Right lung (tissue), 2 donors: ENCODE measurements at regions not wholly inside any gene's neighbourhood (a gene's known extent, or its start where the extent isn't known, plus 50 kb on each side); places are given as distances from the start of the nearest gene placed in this dataset.
A peak's percentile ranks its signal among the peaks of the same experiment; 100 is the strongest.

Source experiments
- DNase-seq, 2 donors: peaks; one replicate each; pipeline ENCODE4 v3.0.0-alpha.2; 2013

- DNase-seq = peak; percentile 12 to 19
Measured at GRCh38 chr17:77735081-77735565, 223.4 kb upstream of the TNRC6C start.

GRCh38 chr17:77735566-77736198 is 222.8 kb upstream of the TNRC6C start:
- peak; percentile 82 to 86 for DNase-seq

GRCh38 chr17:77736199-77736585 is 222.3 kb upstream of the TNRC6C start:
- DNase-seq = peak in 1 of 2 donors; percentile 39

- DNase-seq = no peak
Measured at GRCh38 chr17:77736721-77737120, 221.8 kb upstream of the TNRC6C start.

GRCh38 chr17:77737442-77738265 is 220.8 kb upstream of the TNRC6C start:
- DNase-seq = no peak

GRCh38 chr17:77738751-77739531 is 219.6 kb upstream of the TNRC6C start:
- peak in 1 of 2 donors; percentile 23 for DNase-seq

GRCh38 chr17:77740481-77740880 is 218.0 kb upstream of the TNRC6C start:
- DNase-seq = no peak

GRCh38 chr17:77741109-77741508 is 217.4 kb upstream of the TNRC6C start:
- DNase-seq = no peak

GRCh38 chr17:77742579-77742978 is 215.9 kb upstream of the TNRC6C start:
- no peak for DNase-seq

- no peak for DNase-seq
Measured at GRCh38 chr17:77744066-77744988, 214.2 kb upstream of the TNRC6C start.

GRCh38 chr17:77745702-77746101 is 212.8 kb upstream of the TNRC6C start:
- no peak for DNase-seq

- no peak for DNase-seq
Measured at GRCh38 chr17:77746393-77746792, 212.1 kb upstream of the TNRC6C start.

- DNase-seq = no peak
Measured at GRCh38 chr17:77746896-77747554, 211.5 kb upstream of the TNRC6C start.

GRCh38 chr17:77748436-77748835 is 210.1 kb upstream of the TNRC6C start:
- no peak for DNase-seq

- DNase-seq = no peak
Measured at GRCh38 chr17:77749321-77749751, 209.2 kb upstream of the TNRC6C start.

- no peak for DNase-seq
Measured at GRCh38 chr17:77749989-77750388, 208.5 kb upstream of the TNRC6C start.

- no peak for DNase-seq
Measured at GRCh38 chr17:77750427-77751043, 208.0 kb upstream of the TNRC6C start.

- DNase-seq = no peak
Measured at GRCh38 chr17:77753246-77753645, 205.3 kb upstream of the TNRC6C start.

GRCh38 chr17:77753691-77754245 is 204.7 kb upstream of the TNRC6C start:
- DNase-seq = no peak

- no peak for DNase-seq
Measured at GRCh38 chr17:77754956-77755355, 203.5 kb upstream of the TNRC6C start.
